DOHH2 (cell line): ENCODE measurements at regions not wholly inside any gene's neighbourhood (a gene's known extent, or its start where the extent isn't known, plus 50 kb on each side); places are given as distances from the start of the nearest gene placed in this dataset.

Experiments
- CTCF ChIP-seq: fragments of 200-600 bp; sonication (generic); IDR thresholded peaks from one replicate; pipeline ENCODE4 v1.5.1; 2014; ENCODE audit warnings: antibody characterized with exemption, mild to moderate bottlenecking, low read depth, low read length; ENCODE audit not compliant: poor library complexity, severe bottlenecking
- EZH2phosphoT487 ChIP-seq: fragments of 200-600 bp; sonication (generic); IDR thresholded peaks from 2 replicates; pipeline ENCODE4 v1.6.1; 2017; ENCODE audit warnings: borderline replicate concordance, mild to moderate bottlenecking, antibody characterized with exemption, low read length, moderate library complexity, mixed read lengths

- TF ChIP-seq CTCF (no peak), EZH2phosphoT487 (no peak)
Measured at GRCh38 chr6:93799226-93799625, 379.9 kb upstream of the EPHA7 start.
